CD8-positive, alpha-beta memory T cell (primary cell): ENCODE measurements at regions not wholly inside any gene's neighbourhood (a gene's known extent, or its start where the extent isn't known, plus 50 kb on each side); places are given as distances from the start of the nearest gene placed in this dataset.
"Not testable (repeated sequence)": the region's sequence is repeated elsewhere in the genome, so short reads cannot be mapped to it uniquely, and the experiment has no call there.

Experiments used
- CTCF ChIA-PET: fragments of 350-600 bp; sonication (Branson Sonifier 250); formaldehyde crosslinking; loops from one replicate; lab custom pipeline; 2021; ENCODE audit warnings: antibody characterized with exemption; lab: Charles Lee
- POLR2A ChIA-PET: fragments of 350-600 bp; sonication (Branson Sonifier 250); formaldehyde crosslinking; loops from one replicate; lab custom pipeline; 2021; ENCODE audit warnings: antibody characterized with exemption; lab: Charles Lee
- DNase-seq, 5 donors: peaks; one replicate each; pipeline versions ENCODE4 v3.0.0 to v3.0.0-alpha.2; 2020 to 2022; ENCODE audit warnings: mixed read lengths in 1 of 5
- H3K27ac ChIP-seq: one replicate; pipeline ENCODE4 v1.7.0; 2013; ENCODE audit warnings: low read depth, mild to moderate bottlenecking, low read length, moderate library complexity
- H3K27me3 ChIP-seq: 2 replicates; pipeline ENCODE4 v1.7.0; 2013; ENCODE audit warnings: low read length, mild to moderate bottlenecking; ENCODE audit not compliant: insufficient read depth, poor library complexity, severe bottlenecking
- H3K36me3 ChIP-seq: 2 replicates; pipeline ENCODE4 v1.7.0; 2013; ENCODE audit warnings: mild to moderate bottlenecking, low read length, moderate library complexity; ENCODE audit not compliant: insufficient read depth
- H3K4me1 ChIP-seq: 2 replicates; pipeline ENCODE4 v1.7.0; 2013; ENCODE audit warnings: mild to moderate bottlenecking, low read length, moderate library complexity; ENCODE audit not compliant: insufficient read depth
- H3K4me3 ChIP-seq: 2 replicates; pipeline ENCODE4 v1.7.0; 2013; ENCODE audit warnings: mild to moderate bottlenecking, low read length
- H3K9me3 ChIP-seq: 2 replicates; pipeline ENCODE4 v1.7.0; 2013; ENCODE audit warnings: mild to moderate bottlenecking, low read length
- H3K27ac Mint-ChIP-seq, 8 donors: one replicate each; pipeline ENCODE4 v1.8.0; 2020 to 2021; ENCODE audit warnings: mixed read lengths in 8 of 8, mild to moderate bottlenecking in 6 of 8, inconsistent platforms in 3 of 8, moderate library complexity in 3 of 8
- H3K27me3 Mint-ChIP-seq, 2 donors: one replicate each; pipeline ENCODE4 v1.8.0; 2020 to 2021; ENCODE audit warnings: mixed read lengths in 2 of 2, mild to moderate bottlenecking in 1 of 2, moderate library complexity in 1 of 2
- H3K36me3 Mint-ChIP-seq, 3 donors: one replicate each; pipeline ENCODE4 v1.8.0; 2020 to 2021; ENCODE audit warnings: mixed read lengths in 3 of 3, inconsistent platforms in 1 of 3, mild to moderate bottlenecking in 1 of 3
- H3K4me1 Mint-ChIP-seq, 3 donors: one replicate each; pipeline ENCODE4 v1.8.0; 2020 to 2021; ENCODE audit warnings: mixed read lengths in 3 of 3, inconsistent platforms in 1 of 3, mild to moderate bottlenecking in 1 of 3
- H3K4me3 Mint-ChIP-seq, 7 donors: one replicate each; pipeline ENCODE4 v1.8.0; 2020 to 2021; ENCODE audit warnings: mixed read lengths in 7 of 7, mild to moderate bottlenecking in 6 of 7, moderate library complexity in 4 of 7, inconsistent platforms in 2 of 7
- H3K9me3 Mint-ChIP-seq, 5 donors: one replicate each; pipeline ENCODE4 v1.8.0; 2020 to 2022; ENCODE audit warnings: mixed read lengths in 5 of 5, mild to moderate bottlenecking in 3 of 5, moderate library complexity in 2 of 5, inconsistent platforms in 1 of 5

DNA sequence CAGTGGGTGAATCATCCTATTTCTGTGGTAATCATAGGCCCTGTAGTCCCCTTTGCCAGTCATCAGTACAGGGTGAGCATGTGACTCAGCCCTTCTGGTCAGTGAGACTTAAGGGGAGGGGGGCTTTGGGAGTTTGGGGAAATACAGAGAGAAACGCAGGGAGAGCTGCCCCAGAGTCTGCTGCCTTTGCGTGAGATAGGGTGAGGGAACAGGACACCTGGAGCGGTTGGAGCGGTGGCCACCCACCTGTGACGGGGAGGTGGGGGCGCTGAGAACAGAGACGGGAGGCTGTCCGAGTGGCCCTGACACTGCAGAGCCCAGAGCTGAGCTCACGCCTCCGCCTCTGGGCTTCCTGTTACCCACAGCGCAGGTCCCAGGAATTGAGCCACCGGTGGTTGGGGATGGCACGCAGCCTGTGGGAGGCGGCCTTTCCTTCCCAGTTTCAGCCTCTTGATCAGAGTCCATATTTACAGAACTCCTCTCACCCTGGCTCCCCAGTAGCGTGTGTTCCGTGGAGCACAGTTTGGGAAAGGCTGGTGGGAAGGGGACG, 92.0 kb upstream of the ERCC6L2 start:
- peaks cover 0 to 1% (median 0%) of the 10 kb centered on the region in 3 donors for H3K36me3 Mint-ChIP-seq
- H3K4me3 Mint-ChIP-seq, result no peak overlapping the region
- Histone ChIP-seq H3K27ac (no peak overlapping the region), H3K4me3 (no peak overlapping the region), H3K4me1 (no peaks in the 10 kb centered on the region), H3K36me3 (no peaks in the 10 kb centered on the region), H3K27me3 (no peaks in the 10 kb centered on the region), H3K9me3 (no peaks in the 10 kb centered on the region)
- ChIA-PET POLR2A (no interaction called here), CTCF (no interaction called here)
- H3K27ac Mint-ChIP-seq, result no peak overlapping the region
- no peaks in the 10 kb centered on the region for H3K9me3 Mint-ChIP-seq
- H3K27me3 Mint-ChIP-seq, result peaks cover 4 to 5% of the 10 kb centered on the region in 2 donors
- H3K4me1 Mint-ChIP-seq, result no peaks in the 10 kb centered on the region
- DNase-seq, result no peak

DNA sequence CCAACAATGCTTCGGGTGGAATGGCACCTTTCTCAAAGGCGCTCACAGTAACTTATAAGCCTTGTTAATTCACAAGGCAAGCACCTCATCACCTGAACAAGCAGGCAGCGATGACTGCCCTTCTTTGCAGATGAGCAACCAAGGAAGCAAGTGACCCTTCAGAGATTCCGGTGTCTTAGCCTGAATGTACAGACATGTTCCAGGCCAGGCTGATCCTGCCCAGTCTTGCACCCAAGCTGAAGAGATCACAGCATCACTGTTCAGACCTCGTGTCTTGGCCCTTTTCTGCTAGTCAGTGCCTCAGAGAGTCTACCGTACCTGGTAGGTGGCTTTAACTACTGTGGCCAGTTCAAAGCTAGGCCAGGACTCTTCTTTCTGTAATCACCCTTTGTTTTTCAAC, 94.7 kb upstream of the ERCC6L2 start:
- Histone ChIP-seq H3K27ac (no peak overlapping the region), H3K9me3 (no peaks in the 10 kb centered on the region), H3K4me1 (no peaks in the 10 kb centered on the region), H3K4me3 (no peak overlapping the region), H3K36me3 (no peaks in the 10 kb centered on the region), H3K27me3 (no peaks in the 10 kb centered on the region)
- H3K36me3 Mint-ChIP-seq, result peaks cover 0 to 1% (median 0%) of the 10 kb centered on the region in 3 donors
- peaks cover 3 to 5% of the 10 kb centered on the region in 2 donors for H3K27me3 Mint-ChIP-seq
- POLR2A ChIA-PET, result no interaction called here
- peaks cover 0 to 2% (median 0%) of the 10 kb centered on the region in 3 donors for H3K4me1 Mint-ChIP-seq
- H3K9me3 Mint-ChIP-seq, result no peaks in the 10 kb centered on the region
- CTCF ChIA-PET, result no interaction called here
- no peak overlapping the region for H3K27ac Mint-ChIP-seq
- DNase-seq, result no peak
- H3K4me3 Mint-ChIP-seq, result no peak overlapping the region

DNA sequence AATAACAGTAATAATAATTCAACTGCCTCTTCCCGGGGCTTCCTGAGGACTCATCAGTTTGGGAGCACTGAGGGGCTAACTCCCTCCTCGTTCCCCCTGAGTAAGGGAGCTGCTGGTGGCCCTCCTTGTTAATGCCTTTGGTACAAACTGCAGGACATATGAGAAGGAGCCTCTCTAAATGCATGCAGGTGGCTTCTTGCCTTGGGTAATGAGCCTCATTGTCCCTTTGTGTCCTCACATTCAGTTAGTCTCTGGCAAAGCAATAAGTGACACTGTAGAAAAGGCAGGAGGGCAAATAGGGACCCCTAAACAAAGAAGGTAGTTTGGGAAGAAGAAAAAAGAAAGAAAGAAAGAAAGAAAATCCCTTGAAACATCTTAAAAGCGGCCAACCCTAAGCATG, 95.4 kb upstream of the ERCC6L2 start:
- DNase-seq, result no peak
- ChIA-PET CTCF (no interaction called here), POLR2A (no interaction called here)
- no peaks in the 10 kb centered on the region for H3K27me3 ChIP-seq
- peaks cover 0 to 2% (median 0%) of the 10 kb centered on the region in 3 donors for H3K4me1 Mint-ChIP-seq
- no peaks in the 10 kb centered on the region for H3K9me3 ChIP-seq
- no peaks in the 10 kb centered on the region for H3K36me3 ChIP-seq
- no peaks in the 10 kb centered on the region for H3K9me3 Mint-ChIP-seq
- no peak overlapping the region for H3K4me3 Mint-ChIP-seq
- H3K36me3 Mint-ChIP-seq, result peaks cover 0 to 1% (median 0%) of the 10 kb centered on the region in 3 donors
- H3K27me3 Mint-ChIP-seq, result peaks cover 3 to 5% of the 10 kb centered on the region in 2 donors
- H3K4me1 ChIP-seq, result no peaks in the 10 kb centered on the region
- no peak overlapping the region for H3K4me3 ChIP-seq
- H3K27ac Mint-ChIP-seq, result no peak overlapping the region
- no peak overlapping the region for H3K27ac ChIP-seq

DNA sequence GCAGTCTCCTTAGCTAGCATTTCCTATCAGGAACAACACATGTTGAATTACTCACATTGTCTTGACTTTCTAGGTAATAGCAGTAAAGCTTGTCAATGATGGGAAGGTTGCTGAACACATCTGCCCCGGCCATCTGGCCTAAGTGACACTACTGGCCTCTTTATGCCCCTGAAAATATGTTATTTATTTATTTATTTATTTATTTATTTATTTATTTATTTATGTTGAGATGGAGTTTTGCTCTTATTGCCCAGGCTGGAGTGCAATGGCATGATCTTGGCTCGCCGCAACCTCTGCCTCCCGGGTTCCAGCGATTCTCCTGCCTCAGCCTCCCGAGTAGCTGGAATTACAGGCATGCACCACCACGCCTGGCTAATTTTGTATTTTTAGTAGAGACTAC, 95.9 kb upstream of the ERCC6L2 start:
- H3K9me3 ChIP-seq, H3K27me3 ChIP-seq, H3K4me1 ChIP-seq, H3K27ac Mint-ChIP-seq, H3K9me3 Mint-ChIP-seq, H3K27ac ChIP-seq, H3K4me3 Mint-ChIP-seq, H3K4me3 ChIP-seq, H3K36me3 ChIP-seq, POLR2A ChIA-PET, DNase-seq, H3K27me3 Mint-ChIP-seq, H3K4me1 Mint-ChIP-seq, CTCF ChIA-PET, H3K36me3 Mint-ChIP-seq: not testable (repeated sequence)

DNA sequence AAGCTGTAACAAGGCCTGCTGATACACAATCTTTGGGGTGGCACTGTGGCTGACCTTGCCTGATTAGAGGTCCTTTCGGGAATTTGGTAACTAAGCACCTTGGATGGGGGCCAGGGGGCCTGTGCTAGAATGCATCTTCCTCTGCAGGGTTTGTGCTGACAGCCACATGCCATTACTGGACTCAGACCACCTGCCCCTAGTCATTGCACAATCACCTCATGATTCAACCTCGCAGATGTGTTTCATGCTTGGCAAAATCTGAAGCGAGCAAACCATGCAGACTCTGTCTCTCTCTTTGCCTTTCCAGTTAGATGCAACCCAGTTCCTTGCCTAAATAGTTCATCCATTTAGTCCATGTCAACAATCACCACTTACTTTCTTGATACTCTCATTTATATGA, 96.5 kb upstream of the ERCC6L2 start:
- Mint-ChIP-seq H3K36me3 (peaks cover 0 to 1% (median 0%) of the 10 kb centered on the region in 3 donors), H3K9me3 (no peaks in the 10 kb centered on the region), H3K4me3 (no peak overlapping the region), H3K4me1 (peaks cover 0 to 2% (median 0%) of the 10 kb centered on the region in 3 donors), H3K27me3 (peaks cover 3 to 5% of the 10 kb centered on the region in 2 donors), H3K27ac (no peak overlapping the region)
- no peak overlapping the region for H3K4me3 ChIP-seq
- no peaks in the 10 kb centered on the region for H3K9me3 ChIP-seq
- H3K4me1 ChIP-seq, result no peaks in the 10 kb centered on the region
- H3K27me3 ChIP-seq, result no peaks in the 10 kb centered on the region
- POLR2A ChIA-PET, result no interaction called here
- CTCF ChIA-PET, result no interaction called here
- no peaks in the 10 kb centered on the region for H3K36me3 ChIP-seq
- DNase-seq, result no peak
- no peak overlapping the region for H3K27ac ChIP-seq

DNA sequence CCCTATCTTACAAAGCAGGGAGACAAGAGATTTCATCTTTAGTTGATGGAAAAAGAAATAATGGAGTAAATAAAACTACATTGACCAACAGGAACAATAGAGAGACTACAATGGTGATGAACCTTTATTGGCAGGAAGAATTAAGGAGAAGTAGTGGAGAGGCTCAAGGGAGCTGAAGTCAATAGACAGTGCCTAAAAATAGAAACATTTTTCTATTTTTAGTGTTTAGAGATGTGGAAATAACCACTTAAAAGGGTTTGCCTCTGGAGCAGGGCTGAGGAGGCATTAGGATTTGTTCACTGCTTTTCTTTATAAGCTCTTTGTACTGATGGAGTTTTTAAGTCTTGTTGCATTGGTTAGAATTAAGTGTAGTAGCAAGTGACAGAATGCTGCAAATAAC, 98.4 kb upstream of the ERCC6L2 start:
- Histone ChIP-seq H3K27ac (no peak overlapping the region), H3K4me1 (no peaks in the 10 kb centered on the region), H3K4me3 (no peak overlapping the region), H3K36me3 (no peaks in the 10 kb centered on the region), H3K27me3 (no peaks in the 10 kb centered on the region), H3K9me3 (no peaks in the 10 kb centered on the region)
- peaks cover 0 to 1% (median 0%) of the 10 kb centered on the region in 3 donors for H3K36me3 Mint-ChIP-seq
- CTCF ChIA-PET, result no interaction called here
- no peak overlapping the region for H3K27ac Mint-ChIP-seq
- no peaks in the 10 kb centered on the region for H3K9me3 Mint-ChIP-seq
- H3K4me1 Mint-ChIP-seq, result peaks cover 5 to 8% (median 7%) of the 10 kb centered on the region in 3 donors
- no peak for DNase-seq
- POLR2A ChIA-PET, result no interaction called here
- peaks cover 3 to 6% of the 10 kb centered on the region in 2 donors for H3K27me3 Mint-ChIP-seq
- no peak overlapping the region for H3K4me3 Mint-ChIP-seq

DNA sequence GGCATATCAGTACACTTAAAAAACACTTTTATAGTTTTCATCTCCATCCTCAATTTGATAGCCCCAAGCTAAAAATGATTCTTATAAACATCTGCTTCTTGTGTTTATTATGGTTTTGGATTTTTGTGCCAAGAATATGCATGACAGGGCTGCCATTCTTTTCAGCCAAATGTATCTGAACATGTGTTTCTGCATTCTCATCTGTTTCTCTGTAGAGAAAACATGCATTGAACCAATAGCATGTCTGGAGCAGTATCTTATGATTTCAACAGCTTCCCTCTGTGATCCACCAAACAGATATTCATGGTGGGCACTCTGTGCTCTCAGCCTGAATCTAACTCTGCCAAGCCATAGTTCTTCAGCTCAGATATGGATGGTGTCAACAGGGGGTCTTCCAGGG, 99.3 kb upstream of the ERCC6L2 start:
- ChIA-PET POLR2A (no interaction called here), CTCF (no interaction called here)
- Mint-ChIP-seq H3K27ac (no peak overlapping the region), H3K4me3 (no peak overlapping the region), H3K9me3 (no peaks in the 10 kb centered on the region), H3K36me3 (no peaks in the 10 kb centered on the region), H3K27me3 (peaks cover 3 to 6% of the 10 kb centered on the region in 2 donors), H3K4me1 (peaks cover 7 to 9% (median 9%) of the 10 kb centered on the region in 3 donors)
- H3K4me3 ChIP-seq, result no peak overlapping the region
- no peaks in the 10 kb centered on the region for H3K36me3 ChIP-seq
- no peak for DNase-seq
- H3K27me3 ChIP-seq, result no peaks in the 10 kb centered on the region
- no peaks in the 10 kb centered on the region for H3K9me3 ChIP-seq
- H3K27ac ChIP-seq, result no peak overlapping the region
- no peaks in the 10 kb centered on the region for H3K4me1 ChIP-seq

DNA sequence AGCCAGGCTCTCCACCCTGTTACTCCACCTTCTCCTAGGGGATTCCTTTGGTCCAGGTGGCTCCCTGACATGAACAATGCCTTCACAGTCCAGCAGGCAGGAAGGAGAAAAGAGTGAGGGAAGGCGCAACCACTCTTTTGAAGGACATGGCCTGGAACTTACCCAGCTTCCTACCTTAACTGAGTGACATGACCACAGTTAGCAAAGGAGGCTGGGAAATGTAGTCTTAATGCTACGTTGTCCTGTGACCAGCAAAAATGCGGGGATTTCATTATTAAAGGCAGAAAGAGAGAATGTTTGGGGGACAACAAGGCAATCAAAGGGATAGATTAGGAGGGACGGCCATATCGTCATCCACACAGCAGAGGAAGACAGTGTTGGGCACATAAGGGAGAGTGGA, 100.3 kb upstream of the ERCC6L2 start:
- Mint-ChIP-seq H3K9me3 (no peaks in the 10 kb centered on the region), H3K36me3 (no peaks in the 10 kb centered on the region), H3K4me3 (no peak overlapping the region), H3K27me3 (peaks cover 5 to 16% of the 10 kb centered on the region in 2 donors), H3K27ac (no peak overlapping the region), H3K4me1 (peaks cover 7 to 9% (median 9%) of the 10 kb centered on the region in 3 donors)
- Histone ChIP-seq H3K4me1 (no peaks in the 10 kb centered on the region), H3K27ac (no peak overlapping the region), H3K27me3 (peaks cover 8% of the 10 kb centered on the region), H3K36me3 (no peaks in the 10 kb centered on the region), H3K4me3 (no peak overlapping the region), H3K9me3 (no peaks in the 10 kb centered on the region)
- no peak for DNase-seq
- ChIA-PET POLR2A (no interaction called here), CTCF (no interaction called here)
